ENCODE measurements at regions not wholly inside any gene's neighbourhood (a gene's known extent, or its start where the extent isn't known, plus 50 kb on each side); places are given as distances from the start of the nearest gene placed in this dataset.

GRCh38 chr3:81214631-81215030, 546.8 kb downstream of the GBE1 start:
- Histone ChIP-seq H3K4me3 (ENCODE audit: low read depth, low read length) (no peak overlapping the region), H3K27me3 (ENCODE audit: control insufficient read depth, insufficient read depth, low read length) (no peaks in the 10 kb centered on the region), H3K36me3 (ENCODE audit: control insufficient read depth, insufficient read depth, low read length) (no peaks in the 10 kb centered on the region)
- FAIRE-seq (no peak), DNase-seq (ENCODE audit: low read depth) (peak; percentile 8)
- TF ChIP-seq CTCF (IDR thresholded peaks at IDR 0.05; ENCODE audit: insufficient read depth, low read length, severe bottlenecking) = no peak

- FAIRE-seq = no peak
- no peak for TF ChIP-seq CTCF (IDR thresholded peaks at IDR 0.05; ENCODE audit: insufficient read depth, low read length, severe bottlenecking)
- Histone ChIP-seq H3K4me3 (ENCODE audit: low read depth, low read length) (no peak overlapping the region), H3K27me3 (ENCODE audit: control insufficient read depth, insufficient read depth, low read length) (no peaks in the 10 kb centered on the region), H3K36me3 (ENCODE audit: control insufficient read depth, insufficient read depth, low read length) (no peaks in the 10 kb centered on the region)
- DNase-seq (ENCODE audit: low read depth) = no peak
Measured at GRCh38 chr3:81199587-81199986, 561.9 kb downstream of the GBE1 start.

GRCh38 chr3:81198756-81199155, 562.7 kb downstream of the GBE1 start:
- H3K27me3 ChIP-seq (ENCODE audit: control insufficient read depth, insufficient read depth, low read length) = no peaks in the 10 kb centered on the region
- FAIRE-seq (no peak), DNase-seq (ENCODE audit: low read depth) (no peak)
- H3K36me3 ChIP-seq (ENCODE audit: control insufficient read depth, insufficient read depth, low read length) = no peaks in the 10 kb centered on the region
- no peak overlapping the region for H3K4me3 ChIP-seq (ENCODE audit: low read depth, low read length)
- TF ChIP-seq CTCF (IDR thresholded peaks at IDR 0.05; ENCODE audit: insufficient read depth, low read length, severe bottlenecking) = no peak

GRCh38 chr3:81198216-81198615, 563.2 kb downstream of the GBE1 start:
- Histone ChIP-seq H3K4me3 (ENCODE audit: low read depth, low read length) (no peak overlapping the region), H3K27me3 (ENCODE audit: control insufficient read depth, insufficient read depth, low read length) (no peaks in the 10 kb centered on the region), H3K36me3 (ENCODE audit: control insufficient read depth, insufficient read depth, low read length) (no peaks in the 10 kb centered on the region)
- TF ChIP-seq CTCF (IDR thresholded peaks at IDR 0.05; ENCODE audit: insufficient read depth, low read length, severe bottlenecking) = no peak
- DNase-seq (ENCODE audit: low read depth) (no peak), FAIRE-seq (no peak)

GRCh38 chr3:81197386-81197785, 564.1 kb downstream of the GBE1 start:
- TF ChIP-seq CTCF (IDR thresholded peaks at IDR 0.05; ENCODE audit: insufficient read depth, low read length, severe bottlenecking) = no peak
- FAIRE-seq = no peak
- Histone ChIP-seq H3K36me3 (ENCODE audit: control insufficient read depth, insufficient read depth, low read length) (no peaks in the 10 kb centered on the region), H3K4me3 (ENCODE audit: low read depth, low read length) (no peak overlapping the region), H3K27me3 (ENCODE audit: control insufficient read depth, insufficient read depth, low read length) (no peaks in the 10 kb centered on the region)
- DNase-seq (ENCODE audit: low read depth) = no peak

GRCh38 chr3:81195478-81195877, 566.0 kb downstream of the GBE1 start:
- no peaks in the 10 kb centered on the region for H3K36me3 ChIP-seq (ENCODE audit: control insufficient read depth, insufficient read depth, low read length)
- no peak overlapping the region for H3K4me3 ChIP-seq (ENCODE audit: low read depth, low read length)
- no peaks in the 10 kb centered on the region for H3K27me3 ChIP-seq (ENCODE audit: control insufficient read depth, insufficient read depth, low read length)
- FAIRE-seq = no peak
- TF ChIP-seq CTCF (IDR thresholded peaks at IDR 0.05; ENCODE audit: insufficient read depth, low read length, severe bottlenecking) = no peak
- no peak for DNase-seq (ENCODE audit: low read depth)

All from bronchial epithelial cell (primary cell).